Neural progenitor cell (in vitro differentiated cells): ENCODE measurements at regions not wholly inside any gene's neighbourhood (a gene's known extent, or its start where the extent isn't known, plus 50 kb on each side); places are given as distances from the start of the nearest gene placed in this dataset.

ENCODE experiments used
- DNase-seq: peaks from one replicate; pipeline ENCODE4 v3.0.0-alpha.2; 2016; ENCODE audit warnings: low spot score
- H2AFZ ChIP-seq: fragments of 200-600 bp; sonication (generic); replicated peaks from 2 replicates; pipeline ENCODE4 v1.6.1; 2016; ENCODE audit warnings: antibody characterized with exemption
- H3F3A ChIP-seq: fragments of 200-600 bp; sonication (generic); 2 replicates; pipeline ENCODE4 v1.6.1; 2016; ENCODE audit warnings: antibody characterized with exemption, low read depth
- H3K27ac ChIP-seq: fragments of 200-600 bp; sonication (generic); 2 replicates; pipeline ENCODE4 v1.5.1; 2016; ENCODE audit warnings: mild to moderate bottlenecking
- H3K27me3 ChIP-seq: fragments of 200-600 bp; sonication (generic); 2 replicates; pipeline ENCODE4 v1.6.1; 2016; ENCODE audit warnings: mild to moderate bottlenecking, moderate library complexity
- H3K36me3 ChIP-seq: fragments of 200-600 bp; sonication (generic); 2 replicates; pipeline ENCODE4 v1.5.1; 2016
- H3K4me1 ChIP-seq: fragments of 200-600 bp; sonication (generic); 2 replicates; pipeline ENCODE4 v1.6.1; 2016; ENCODE audit warnings: mixed run types
- H3K4me2 ChIP-seq: fragments of 200-600 bp; sonication (generic); 2 replicates; pipeline ENCODE4 v1.6.1; 2016
- H3K4me3 ChIP-seq: fragments of 200-600 bp; sonication (generic); 2 replicates; pipeline ENCODE4 v1.5.1; 2016
- H3K79me2 ChIP-seq: fragments of 200-600 bp; sonication (generic); 2 replicates; pipeline ENCODE4 v1.6.1; 2016; ENCODE audit warnings: low read depth
- H3K9ac ChIP-seq: fragments of 200-600 bp; sonication (generic); 2 replicates; pipeline ENCODE4 v1.6.1; 2016
- H3K9me3 ChIP-seq: fragments of 200-600 bp; sonication (generic); 2 replicates; pipeline ENCODE4 v1.5.1; 2016; ENCODE audit warnings: low read depth
- H4K20me1 ChIP-seq: fragments of 200-600 bp; sonication (generic); 2 replicates; pipeline ENCODE4 v1.6.1; 2016; ENCODE audit warnings: low read depth
- H3K27ac Mint-ChIP-seq: 3 replicates; pipeline ENCODE4 v1.8.0; 2021; ENCODE audit warnings: mixed read lengths
- H3K27me3 Mint-ChIP-seq: 2 replicates; pipeline ENCODE4 v1.8.0; 2022; ENCODE audit warnings: low read depth, mild to moderate bottlenecking, inconsistent platforms, moderate library complexity, mixed read lengths; ENCODE audit not compliant: insufficient read depth
- H3K36me3 Mint-ChIP-seq: 3 replicates; pipeline ENCODE4 v1.8.0; 2021; ENCODE audit warnings: mixed read lengths
- H3K4me1 Mint-ChIP-seq: 3 replicates; pipeline ENCODE4 v1.8.0; 2021; ENCODE audit warnings: mixed read lengths
- H3K4me3 Mint-ChIP-seq: 3 replicates; pipeline ENCODE4 v1.8.0; 2021; ENCODE audit warnings: mild to moderate bottlenecking, moderate library complexity, mixed read lengths
- H3K9me3 Mint-ChIP-seq: 3 replicates; pipeline ENCODE4 v1.8.0; 2020; ENCODE audit warnings: mixed read lengths
- CTCF ChIP-seq: fragments of 200-600 bp; sonication (generic); IDR thresholded peaks from 2 replicates; pipeline ENCODE4 v1.5.1; 2017; ENCODE audit warnings: antibody characterized with exemption, mild to moderate bottlenecking
- EZH2 ChIP-seq: fragments of 200-600 bp; sonication (generic); IDR thresholded peaks from 2 replicates; pipeline ENCODE4 v1.6.1; 2017; ENCODE audit warnings: antibody characterized with exemption, mild to moderate bottlenecking, moderate library complexity
- EZH2phosphoT487 ChIP-seq: fragments of 200-600 bp; sonication (generic); IDR thresholded peaks from 2 replicates; pipeline ENCODE4 v1.6.1; 2017; ENCODE audit warnings: antibody characterized with exemption

GRCh38 chr12:91349476-91349875, 166.9 kb upstream of the DCN start:
- H3K27me3 Mint-ChIP-seq: no peaks in the 10 kb centered on the region
- H3K4me2 ChIP-seq: no peak overlapping the region
- H3K9me3 ChIP-seq: no peaks in the 10 kb centered on the region
- H3K79me2 ChIP-seq: no peaks in the 10 kb centered on the region
- H2AFZ ChIP-seq: no peak overlapping the region
- H3K4me1 ChIP-seq: no peaks in the 10 kb centered on the region
- no peaks in the 10 kb centered on the region for H4K20me1 ChIP-seq
- no peak overlapping the region for H3K4me3 Mint-ChIP-seq
- TF ChIP-seq EZH2phosphoT487: no peak
- no peak for TF ChIP-seq EZH2
- no peak for TF ChIP-seq CTCF
- no peak overlapping the region for H3K9ac ChIP-seq
- H3K36me3 Mint-ChIP-seq: no peaks in the 10 kb centered on the region
- H3K9me3 Mint-ChIP-seq: no peaks in the 10 kb centered on the region
- no peak overlapping the region for H3K4me3 ChIP-seq
- no peaks in the 10 kb centered on the region for H3K27me3 ChIP-seq
- no peak overlapping the region for H3K27ac Mint-ChIP-seq
- H3F3A ChIP-seq: no peaks in the 10 kb centered on the region
- H3K4me1 Mint-ChIP-seq: no peaks in the 10 kb centered on the region
- DNase-seq: no peak
- H3K36me3 ChIP-seq: no peaks in the 10 kb centered on the region
- no peak overlapping the region for H3K27ac ChIP-seq

- no peaks in the 10 kb centered on the region for H3K36me3 Mint-ChIP-seq
- H3K9me3 Mint-ChIP-seq: no peaks in the 10 kb centered on the region
- Histone ChIP-seq H2AFZ (no peak overlapping the region), H3K9me3 (no peaks in the 10 kb centered on the region), H4K20me1 (no peaks in the 10 kb centered on the region), H3K79me2 (no peaks in the 10 kb centered on the region), H3K9ac (no peak overlapping the region), H3F3A (no peaks in the 10 kb centered on the region), H3K4me1 (no peaks in the 10 kb centered on the region), H3K36me3 (no peaks in the 10 kb centered on the region), H3K27ac (no peak overlapping the region), H3K27me3 (no peaks in the 10 kb centered on the region), H3K4me3 (no peak overlapping the region), H3K4me2 (no peak overlapping the region)
- no peaks in the 10 kb centered on the region for H3K27me3 Mint-ChIP-seq
- H3K27ac Mint-ChIP-seq: no peak overlapping the region
- TF ChIP-seq EZH2phosphoT487 (no peak), CTCF (no peak), EZH2 (no peak)
- no peaks in the 10 kb centered on the region for H3K4me1 Mint-ChIP-seq
- H3K4me3 Mint-ChIP-seq: no peak overlapping the region
- no peak for DNase-seq
Measured at GRCh38 chr12:91347481-91348214, 165.0 kb upstream of the DCN start.

- no peaks in the 10 kb centered on the region for H3K36me3 Mint-ChIP-seq
- Histone ChIP-seq H3K9me3 (no peaks in the 10 kb centered on the region), H3K36me3 (no peaks in the 10 kb centered on the region), H3F3A (no peaks in the 10 kb centered on the region), H4K20me1 (no peaks in the 10 kb centered on the region), H3K79me2 (no peaks in the 10 kb centered on the region), H3K4me2 (no peak overlapping the region), H3K27me3 (no peaks in the 10 kb centered on the region), H3K9ac (no peak overlapping the region), H3K27ac (no peak overlapping the region), H2AFZ (no peak overlapping the region), H3K4me1 (no peaks in the 10 kb centered on the region), H3K4me3 (no peak overlapping the region)
- TF ChIP-seq EZH2 (no peak), EZH2phosphoT487 (no peak), CTCF (no peak)
- no peaks in the 10 kb centered on the region for H3K27me3 Mint-ChIP-seq
- no peaks in the 10 kb centered on the region for H3K4me1 Mint-ChIP-seq
- no peak overlapping the region for H3K4me3 Mint-ChIP-seq
- H3K9me3 Mint-ChIP-seq: no peaks in the 10 kb centered on the region
- no peak for DNase-seq
- H3K27ac Mint-ChIP-seq: no peak overlapping the region
Measured at GRCh38 chr12:91346827-91347226, 164.2 kb upstream of the DCN start.
